ENCODE measurements at regions not wholly inside any gene's neighbourhood (a gene's known extent, or its start where the extent isn't known, plus 50 kb on each side); places are given as distances from the start of the nearest gene placed in this dataset.

DNA sequence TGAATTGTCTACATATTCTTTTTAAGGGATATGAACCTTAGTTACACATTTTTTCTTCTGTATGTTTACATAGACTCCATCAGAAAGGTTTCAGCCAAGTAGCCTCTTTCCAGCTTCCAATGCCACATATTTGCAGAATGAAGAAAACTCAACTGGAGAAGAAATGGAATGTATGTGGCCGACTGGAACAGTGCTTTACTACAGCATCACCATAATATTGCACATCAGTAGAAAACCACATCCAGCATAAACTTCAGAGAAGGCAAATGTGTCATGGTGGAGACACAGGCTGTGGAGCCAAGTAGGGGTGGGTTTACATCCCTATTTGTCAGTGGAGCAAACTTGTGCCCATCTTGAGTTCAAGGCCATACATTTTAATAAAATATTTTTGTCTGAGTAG is 204.8 kb upstream of the LDB2 start:
- no peak for DNase-seq

DNA sequence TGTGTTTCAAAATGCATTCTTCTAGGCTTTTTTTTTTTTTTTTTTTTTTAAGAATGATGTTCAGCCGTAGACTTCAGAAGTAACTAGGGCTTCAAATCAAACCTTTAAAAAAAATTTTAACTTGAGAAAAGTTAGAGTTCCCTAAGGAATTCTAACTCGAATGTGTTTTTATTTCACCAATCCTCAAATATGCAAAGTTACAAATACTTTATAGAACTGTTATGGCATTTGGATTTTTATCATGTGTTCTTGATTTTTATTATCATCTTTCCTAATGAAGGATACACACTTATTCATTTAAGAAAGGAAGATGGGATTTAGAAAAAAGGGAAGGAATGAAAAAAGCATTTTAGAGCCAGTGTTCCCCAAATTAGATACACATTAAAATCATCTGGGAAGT is 200.6 kb upstream of the LDB2 start:
- DNase-seq = no peak

DNA sequence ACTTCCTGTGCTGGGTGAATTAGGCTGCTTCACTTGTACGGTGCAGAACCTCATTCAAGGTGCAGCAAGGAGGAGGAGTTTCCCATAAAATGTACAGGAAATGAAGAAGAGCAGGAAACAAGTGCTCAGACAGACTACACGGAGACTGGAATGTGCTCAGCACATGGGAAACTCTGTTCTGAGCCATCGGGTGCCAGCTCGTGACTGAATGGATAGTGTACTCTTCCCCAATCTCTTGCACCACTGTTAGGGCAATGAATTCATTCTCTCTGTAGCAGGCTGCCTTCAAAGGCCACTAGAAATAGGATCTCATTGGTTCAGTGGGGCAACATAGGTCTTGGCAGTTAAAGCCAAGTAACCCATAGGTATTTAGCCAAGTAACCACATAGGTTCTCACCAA is 200.0 kb upstream of the LDB2 start:
- no peak for DNase-seq

DNA sequence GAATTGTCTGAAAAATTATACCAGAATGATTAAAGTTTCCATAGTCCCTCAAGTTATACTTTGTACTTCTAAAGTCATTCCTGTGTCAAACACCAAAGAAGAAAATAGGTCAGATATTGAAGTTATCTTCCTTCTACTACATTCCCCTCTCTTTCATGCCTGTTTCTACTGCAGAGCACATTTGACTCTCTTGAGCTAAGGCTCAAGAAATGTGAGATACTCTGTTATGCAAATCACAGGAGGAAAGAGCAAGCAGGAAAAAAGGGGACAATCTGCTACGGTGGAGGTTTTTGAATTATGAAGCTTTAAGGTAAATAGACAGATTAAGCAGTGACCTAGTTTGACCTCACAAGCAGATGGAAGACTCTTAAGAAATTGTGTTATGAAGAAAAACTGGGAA is 198.9 kb upstream of the LDB2 start:
- no peak for DNase-seq

DNA sequence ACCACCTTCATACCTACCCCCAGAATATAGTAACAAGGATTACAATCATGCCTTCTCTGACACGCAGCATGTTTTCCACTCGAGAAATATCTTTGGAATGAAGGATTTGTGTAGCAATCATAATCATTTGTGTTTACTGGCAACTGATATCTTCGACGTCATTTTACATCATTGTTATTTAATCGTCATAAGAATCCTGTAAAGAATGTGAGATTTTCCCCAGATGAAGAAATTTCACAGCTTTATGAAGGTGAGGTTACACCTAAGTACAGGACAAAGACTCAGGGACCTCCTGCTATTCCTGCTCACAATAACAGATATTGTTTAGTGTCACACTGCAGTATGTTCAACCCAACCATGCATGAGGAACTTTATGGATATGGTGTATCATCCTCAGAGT is 198.2 kb upstream of the LDB2 start:
- no peak for DNase-seq

DNA sequence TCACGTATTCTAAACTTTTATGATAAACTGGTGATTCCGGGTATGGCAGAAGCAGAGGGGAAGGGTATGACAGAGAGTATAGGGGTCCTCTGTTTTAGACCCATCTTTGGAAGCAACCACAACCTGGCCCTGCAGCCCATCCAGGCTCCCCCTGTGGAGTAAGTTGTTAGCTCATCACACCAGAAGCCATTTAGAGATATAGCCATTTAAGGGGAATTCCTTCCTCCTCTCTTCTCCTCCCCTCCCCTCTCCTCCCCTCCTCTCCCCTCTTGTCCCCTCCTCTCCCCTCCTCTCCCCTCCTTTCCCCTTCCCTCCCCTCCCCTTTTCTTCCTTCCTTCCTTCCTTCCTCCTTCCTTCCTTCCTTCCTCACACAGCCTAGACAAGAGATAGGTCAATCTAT is 197.3 kb upstream of the LDB2 start:
- no peak for DNase-seq

DNA sequence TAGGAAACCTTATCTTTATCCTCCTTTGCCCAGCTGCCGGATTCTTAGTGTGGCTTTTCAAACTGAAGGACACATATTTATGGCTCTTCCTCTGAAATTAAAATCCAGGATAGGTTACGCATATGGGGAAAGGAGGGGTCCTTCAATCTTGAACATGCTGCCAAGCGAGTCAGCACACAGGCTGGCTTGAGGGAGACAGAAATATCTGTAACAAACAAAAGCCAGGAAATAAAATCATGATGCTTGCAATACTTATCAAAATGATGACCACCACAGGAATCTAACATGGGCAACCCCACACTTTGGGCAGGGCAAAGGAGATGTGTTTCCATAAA is 196.4 kb upstream of the LDB2 start:
- DNase-seq = no peak

DNA sequence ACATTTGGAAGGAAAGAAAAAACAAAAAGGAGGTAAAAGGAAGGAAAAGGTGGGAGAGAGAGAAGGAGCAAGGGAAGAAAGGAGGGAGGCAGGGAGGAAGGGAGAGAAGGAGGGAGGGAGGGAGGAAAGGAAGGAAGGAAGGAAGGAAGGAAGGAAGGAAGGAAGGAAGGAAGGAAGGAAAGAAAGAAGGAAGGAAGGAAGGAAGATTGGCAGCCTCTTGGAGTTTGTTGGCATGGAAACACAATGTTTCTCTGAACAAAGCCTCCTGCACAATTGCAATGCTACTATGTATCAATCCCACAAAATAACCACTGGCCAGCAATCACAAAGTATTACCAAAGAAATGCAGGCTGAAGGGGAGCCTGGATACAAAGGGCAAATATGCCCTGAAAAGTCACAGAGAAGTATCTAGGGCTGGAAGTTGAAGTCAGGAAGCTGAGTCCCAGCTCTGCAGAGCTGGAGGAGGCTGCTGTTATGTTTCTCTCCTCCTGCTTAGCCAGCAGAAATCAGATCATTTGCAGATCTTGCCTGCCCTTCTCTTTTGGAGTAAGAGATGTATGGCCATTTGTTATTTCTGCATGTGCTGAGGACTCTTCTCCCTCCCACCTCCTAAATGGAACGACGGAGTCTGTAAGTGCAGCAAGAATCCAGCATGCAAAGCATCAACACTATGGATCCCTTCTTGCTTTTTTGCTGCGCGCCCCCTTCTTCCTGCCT is 195.9 kb upstream of the LDB2 start:
- peak in 1 of 2 donors; percentile 12 for DNase-seq

DNA sequence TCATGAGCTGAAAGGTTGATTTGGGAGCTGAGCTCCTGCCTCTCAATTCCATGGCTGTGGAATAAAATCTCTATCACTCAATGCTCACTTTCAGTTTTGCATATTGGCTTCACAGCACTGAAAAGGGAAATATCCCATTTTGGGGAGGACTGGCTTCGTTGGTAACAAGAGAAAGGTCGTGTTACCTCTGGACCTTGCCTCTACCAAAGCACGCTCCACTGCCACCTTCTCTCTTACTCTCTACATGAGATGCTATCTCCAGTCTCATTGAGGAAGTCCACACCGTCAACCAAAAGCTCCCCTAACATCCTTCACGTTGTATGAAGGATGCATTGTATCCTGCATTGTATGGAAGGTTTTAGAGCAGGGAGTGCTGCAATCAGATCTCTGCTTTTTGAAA is 195.0 kb upstream of the LDB2 start:
- no peak for DNase-seq

DNA sequence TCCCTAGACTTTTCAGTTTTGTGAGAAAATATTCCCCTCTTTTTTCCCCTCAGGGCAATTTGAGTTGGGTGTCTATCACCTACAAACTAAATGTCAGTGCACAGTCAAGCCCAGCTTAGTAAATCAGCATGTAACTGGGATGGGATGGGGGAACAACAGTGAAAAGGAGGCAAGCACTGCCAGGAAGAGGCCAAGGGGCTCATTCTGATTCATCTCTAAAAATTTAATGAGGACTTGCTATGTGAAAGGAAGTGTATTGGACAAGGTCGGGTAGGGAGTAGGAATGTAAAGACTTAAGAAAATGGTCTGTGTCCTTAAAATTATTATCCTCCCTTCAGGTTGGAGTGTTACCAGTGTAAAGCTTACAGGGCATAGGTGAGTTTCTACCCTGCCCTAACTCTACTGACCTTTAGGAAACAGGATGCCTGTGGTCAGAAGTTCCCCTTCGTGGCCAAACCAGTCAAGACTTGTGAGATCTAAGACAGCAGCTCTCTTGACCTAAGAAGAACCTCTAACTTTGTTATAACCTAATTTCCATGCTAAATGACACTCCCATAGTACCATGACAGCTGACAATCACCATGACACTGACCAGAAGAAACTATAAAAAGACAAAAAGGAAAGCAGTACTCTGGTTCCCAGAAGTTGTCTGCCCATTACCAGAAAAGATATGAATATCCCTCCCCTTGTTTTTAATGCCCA is 194.4 kb upstream of the LDB2 start:
- no peak for DNase-seq

DNA sequence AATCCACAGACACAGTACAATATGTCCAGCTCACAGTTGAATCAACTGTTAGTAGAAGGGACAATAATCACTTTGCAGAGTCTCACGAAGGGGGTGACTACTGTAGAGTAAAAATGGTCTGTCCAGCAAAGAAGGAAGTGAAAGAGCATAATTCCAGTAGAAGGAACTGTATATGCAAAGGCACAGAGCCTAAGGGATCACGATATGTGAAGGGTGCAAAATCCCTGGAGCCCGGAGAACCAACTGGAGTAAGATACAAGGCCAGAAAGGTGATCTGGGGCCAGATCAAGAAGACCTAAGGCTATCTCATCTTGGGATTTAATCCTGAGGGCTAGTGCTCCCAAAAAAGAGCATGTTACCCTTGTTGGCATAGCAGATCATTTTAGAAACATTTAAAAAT is 192.7 kb upstream of the LDB2 start:
- DNase-seq = no peak

DNA sequence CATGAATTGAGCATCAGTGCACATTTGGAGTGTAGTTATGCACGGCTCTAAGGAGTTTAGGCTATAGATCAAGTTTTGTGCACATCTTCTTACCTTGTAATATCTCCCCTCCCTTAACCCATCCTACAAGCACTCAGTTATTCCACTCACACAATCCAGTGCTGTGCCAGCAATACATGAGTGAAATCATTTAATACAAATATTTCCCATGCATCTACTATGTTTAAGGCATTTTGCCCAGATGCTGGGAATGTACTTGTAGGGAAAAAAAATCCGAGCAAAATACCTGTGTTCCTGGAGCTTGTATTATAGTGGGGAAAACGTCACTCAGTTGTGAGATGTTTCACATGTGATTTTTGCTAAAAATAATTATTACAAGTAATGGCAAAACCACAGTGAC is 191.6 kb upstream of the LDB2 start:
- no peak for DNase-seq

DNA sequence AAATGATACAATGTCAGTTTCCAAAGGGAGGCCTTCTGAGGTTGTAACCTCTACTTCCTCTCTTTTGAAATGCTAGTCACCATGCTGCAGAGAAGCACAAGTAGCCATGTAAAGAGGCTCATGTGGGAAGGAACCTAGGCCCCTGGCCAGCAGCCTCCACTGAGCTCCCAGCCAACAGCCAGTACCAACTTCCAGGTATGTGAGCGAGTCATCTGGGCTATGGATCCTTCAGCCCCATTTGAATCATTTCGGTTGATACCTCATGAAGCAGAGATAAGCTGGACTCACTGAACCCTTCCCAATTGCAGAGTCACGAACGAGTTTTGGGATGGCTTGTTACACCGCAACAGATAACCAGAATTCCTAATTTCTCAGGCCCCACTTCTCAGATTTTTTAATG is 187.0 kb upstream of the LDB2 start:
- no peak for DNase-seq

DNA sequence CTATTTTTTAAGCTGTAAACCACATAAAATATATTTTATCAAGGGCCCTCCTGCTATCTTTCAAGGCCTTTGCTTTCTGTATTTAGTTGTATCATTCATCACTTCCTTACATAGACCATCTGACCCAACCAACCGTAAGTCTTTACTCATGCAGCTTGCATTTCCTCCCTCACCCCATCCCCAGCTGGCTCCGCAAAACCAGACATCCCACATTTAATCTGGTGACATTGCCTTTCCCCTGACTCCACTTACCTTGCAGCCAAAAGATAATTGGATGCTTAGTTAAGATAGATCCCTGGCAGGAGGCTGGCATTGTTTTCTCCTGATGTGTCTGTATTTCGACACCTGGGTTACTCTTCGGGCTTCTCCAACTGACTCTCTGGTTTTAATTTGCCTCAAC is 183.7 kb upstream of the LDB2 start:
- DNase-seq = no peak

DNA sequence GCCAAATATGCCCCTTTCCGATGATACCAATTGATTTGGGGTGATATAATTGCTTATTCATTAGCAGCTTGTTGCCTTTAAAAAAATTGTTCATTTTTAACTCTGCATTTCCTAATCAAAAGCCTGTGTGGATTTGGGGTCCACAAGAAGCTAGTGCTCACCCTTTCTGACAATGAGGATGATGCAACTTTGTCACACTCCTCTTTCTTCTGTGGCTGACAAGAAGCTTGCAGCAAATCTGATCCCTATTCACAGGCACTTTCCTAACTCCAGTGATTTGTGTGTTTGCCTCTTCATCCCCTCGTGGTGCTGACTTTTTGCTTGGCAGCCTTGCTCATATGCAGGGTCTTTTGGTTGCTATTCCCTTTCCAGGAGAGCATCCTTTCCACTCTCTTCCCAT is 182.7 kb upstream of the LDB2 start:
- no peak for DNase-seq

DNA sequence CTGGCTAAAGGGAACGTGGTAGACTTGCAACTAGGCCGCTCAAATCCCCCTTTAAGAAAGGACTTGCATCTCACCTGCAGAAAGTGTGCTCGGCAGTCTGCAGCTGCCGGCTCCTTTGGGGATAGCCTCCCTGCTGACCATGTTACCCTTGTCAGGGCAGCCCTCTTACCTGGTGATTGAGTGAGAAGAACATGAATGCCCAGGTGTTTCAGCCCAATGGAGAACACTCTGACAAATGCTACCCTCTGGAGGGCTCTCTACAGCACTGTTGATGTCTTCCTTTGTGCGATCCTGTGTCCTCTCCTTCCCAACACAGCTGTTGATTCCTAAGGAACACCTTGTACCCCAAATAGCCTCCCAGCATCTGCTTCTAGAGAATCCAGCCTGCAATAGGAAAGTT is 178.7 kb upstream of the LDB2 start:
- no peak for DNase-seq

DNA sequence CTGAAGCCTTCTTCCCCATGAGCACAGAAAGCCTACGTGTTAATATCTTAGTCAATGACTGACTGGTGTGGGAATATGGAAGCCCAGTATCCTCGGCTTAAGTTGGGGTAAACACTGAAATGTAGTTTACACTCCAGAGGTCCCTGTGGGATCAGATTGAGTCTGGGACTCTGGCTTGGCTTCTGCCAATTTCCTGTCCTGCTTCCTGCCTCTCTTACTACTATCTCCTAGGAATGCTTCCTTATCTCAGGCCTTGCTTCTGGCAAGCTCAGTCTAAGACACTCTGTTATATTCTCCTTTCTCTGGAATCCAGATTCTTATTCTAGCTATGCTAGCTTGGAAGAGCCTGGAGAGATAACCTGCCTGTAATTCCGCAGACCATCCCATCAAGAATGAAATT is 174.0 kb upstream of the LDB2 start:
- DNase-seq = no peak

DNA sequence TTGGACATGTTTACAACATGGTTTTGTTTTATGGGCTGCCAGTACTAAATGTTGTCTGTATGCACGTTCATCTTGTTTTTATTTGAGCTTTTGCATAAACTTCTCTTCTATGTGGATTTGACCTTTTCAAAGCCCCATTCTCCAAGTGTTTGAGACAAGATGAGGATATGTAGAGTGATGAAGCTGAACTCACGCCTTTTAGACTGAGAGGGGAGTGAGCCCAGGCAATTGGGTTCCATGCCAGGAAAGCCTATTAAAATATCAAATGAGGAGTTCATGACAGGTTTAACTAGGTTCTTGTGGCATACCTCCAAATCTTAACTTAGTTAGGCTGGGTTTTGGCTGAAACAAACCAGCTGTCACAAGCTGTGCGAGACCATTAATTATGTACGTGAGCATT is 170.4 kb upstream of the LDB2 start:
- DNase-seq = peak; percentile 88 to 92

DNA sequence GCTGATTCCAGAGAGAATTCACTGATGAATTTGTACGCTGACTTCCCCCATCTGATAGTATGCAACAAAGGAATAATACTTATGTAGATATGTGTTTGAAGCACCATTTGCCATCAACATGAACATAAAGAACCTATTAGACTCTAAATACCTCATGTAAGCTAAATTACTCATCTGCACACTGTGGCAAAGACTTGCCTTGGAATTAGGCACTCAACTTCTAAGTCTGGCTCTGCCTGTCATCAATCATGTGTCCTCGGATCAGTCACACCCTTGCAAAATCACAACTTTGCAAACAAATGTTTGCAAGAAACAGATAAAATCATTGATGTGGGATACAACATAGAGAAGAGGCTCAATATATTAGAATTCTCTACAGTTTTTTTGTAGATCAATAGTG is 169.9 kb upstream of the LDB2 start:
- no peak for DNase-seq

DNA sequence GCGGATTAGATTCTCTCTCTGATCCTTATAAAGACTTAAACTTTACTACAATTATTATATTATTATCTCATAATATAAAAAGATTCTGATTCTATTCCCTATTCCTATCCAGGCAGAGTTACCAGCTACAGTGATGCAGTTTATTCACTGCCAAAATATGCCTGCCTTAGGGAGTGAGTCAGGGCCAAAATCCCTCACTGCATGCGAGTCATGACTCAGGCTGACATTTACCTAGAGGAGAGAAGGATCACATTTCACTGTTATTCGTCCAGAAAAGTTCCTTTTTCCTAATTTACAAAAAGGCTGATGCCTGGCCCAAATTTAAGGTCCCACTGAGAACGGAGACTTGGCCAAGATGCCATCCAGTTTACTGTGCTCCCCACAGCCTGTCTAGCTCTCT is 168.5 kb upstream of the LDB2 start:
- DNase-seq = no peak

DNA sequence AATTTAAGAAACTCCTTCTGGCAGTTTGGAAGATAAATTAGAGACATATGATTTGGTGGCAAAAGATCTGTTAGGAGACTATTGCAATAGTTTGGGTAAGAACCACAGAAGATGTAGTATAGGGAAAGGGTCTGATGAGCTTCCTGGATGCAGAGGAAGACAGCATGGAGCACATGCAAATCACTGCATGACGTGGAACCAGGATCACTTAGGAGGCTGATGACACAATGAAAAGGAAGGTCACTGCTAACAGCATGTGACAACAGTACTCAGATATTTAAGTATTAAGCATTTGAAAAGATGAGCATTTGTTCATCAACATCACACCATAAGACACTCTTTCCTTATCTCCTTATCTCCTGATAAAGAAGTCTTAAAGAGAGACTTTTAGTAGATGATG is 167.8 kb upstream of the LDB2 start:
- DNase-seq = no peak

DNA sequence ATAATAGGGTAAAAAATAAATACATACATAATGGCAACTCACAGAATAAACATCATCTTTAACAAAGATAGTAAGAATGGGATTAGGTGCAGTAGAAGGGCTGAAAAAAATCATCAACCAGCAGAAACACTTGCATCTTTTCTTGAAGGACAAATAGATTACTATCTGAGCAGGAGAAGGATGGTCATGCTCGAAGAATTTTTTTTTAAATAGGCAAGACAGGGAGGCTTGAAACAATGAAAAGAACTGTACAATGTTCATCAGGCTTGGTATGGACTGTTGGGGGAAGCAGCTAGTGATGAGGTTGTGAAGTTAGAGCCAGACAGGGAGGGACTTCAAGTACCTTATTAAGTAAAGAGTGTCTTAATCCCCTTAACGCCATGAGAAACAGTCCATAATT is 167.4 kb upstream of the LDB2 start:
- DNase-seq = no peak

DNA sequence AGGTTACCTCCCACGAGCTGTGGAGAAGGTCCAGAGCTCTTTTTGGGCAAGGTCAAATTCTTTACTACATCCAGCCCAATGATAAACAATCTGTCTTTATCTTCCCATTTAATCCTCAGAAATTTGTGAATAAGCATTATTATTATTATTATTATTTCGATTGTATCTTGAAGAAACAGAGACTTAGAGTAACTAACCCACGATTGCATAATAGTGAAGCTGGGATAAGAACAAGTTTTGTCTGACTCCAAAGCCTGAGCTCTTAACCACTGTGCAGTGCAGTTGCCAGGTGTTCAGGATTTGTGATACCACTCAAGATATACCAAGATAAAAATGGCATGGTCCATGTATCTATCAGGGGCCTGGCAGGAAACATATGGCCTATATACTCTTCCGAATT is 166.5 kb upstream of the LDB2 start:
- no peak for DNase-seq

DNA sequence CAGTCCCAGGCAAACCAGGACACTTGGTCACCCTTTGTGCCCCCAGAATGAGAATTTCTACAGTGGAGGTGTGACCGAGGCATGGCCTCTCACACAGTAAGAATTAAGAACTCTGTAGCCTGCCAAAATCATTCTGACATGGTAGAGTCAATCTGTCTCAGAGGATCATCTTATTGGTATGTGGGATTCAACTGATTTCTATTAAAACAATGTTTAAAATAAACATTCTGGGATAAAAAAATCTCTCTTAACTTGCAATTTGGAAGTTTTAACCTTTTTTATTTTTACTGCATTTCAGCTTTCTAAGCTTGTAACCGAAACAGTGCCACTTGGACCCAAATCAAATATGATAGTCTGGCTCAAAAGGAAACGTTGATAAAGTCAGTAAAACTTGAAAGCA is 165.4 kb upstream of the LDB2 start:
- no peak for DNase-seq
